IMR-90 (cell line): ENCODE measurements at regions not wholly inside any gene's neighbourhood (a gene's known extent, or its start where the extent isn't known, plus 50 kb on each side); places are given as distances from the start of the nearest gene placed in this dataset.

Source experiments
- CTCF ChIP-seq: conservative IDR thresholded peaks from 2 replicates; pipeline ENCODE4 v1.5.1; 2012; ENCODE audit warnings: mild to moderate bottlenecking, low read depth, low read length, improper control_type of control experiment
- MAFK ChIP-seq: IDR thresholded peaks from 2 replicates; pipeline ENCODE4 v1.6.1; 2012; ENCODE audit warnings: low read depth, low read length, improper control_type of control experiment
- POLR2A ChIP-seq: IDR thresholded peaks from 2 replicates; pipeline ENCODE4 v1.6.1; 2012; ENCODE audit warnings: mild to moderate bottlenecking, low read depth, low read length

DNA sequence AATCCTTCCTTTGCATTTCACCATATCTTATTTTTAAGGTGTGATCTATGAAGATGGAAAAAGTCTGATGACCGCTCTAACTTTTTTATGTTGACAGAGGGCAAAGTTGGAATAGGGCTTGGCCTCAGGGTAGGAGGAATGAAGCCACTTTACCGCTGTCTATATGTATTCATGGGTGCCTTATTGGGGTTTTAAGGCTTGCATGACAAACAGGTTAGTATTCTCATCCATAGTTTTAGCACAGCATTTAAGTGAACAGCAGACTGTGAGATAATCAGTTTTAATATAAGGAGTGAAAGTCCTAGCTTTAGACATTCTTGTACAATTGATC is 81.7 kb upstream of the BMP2K start:
- TF ChIP-seq POLR2A: no peak
- TF ChIP-seq MAFK: no peak
- TF ChIP-seq CTCF: no peak
